WERI-Rb-1 (cell line): ENCODE measurements at regions not wholly inside any gene's neighbourhood (a gene's known extent, or its start where the extent isn't known, plus 50 kb on each side); places are given as distances from the start of the nearest gene placed in this dataset.

Source experiments
- DNase-seq: peaks from one replicate; pipeline ENCODE4 v3.0.0-alpha.2; 2020
- H3K27ac ChIP-seq: fragments of 250-450 bp; sonication (Bioruptor Pico); 2 replicates; pipeline ENCODE4 v1.5.1; 2020; ENCODE audit warnings: mild to moderate bottlenecking, moderate library complexity
- H3K27me3 ChIP-seq: fragments of 250-450 bp; sonication (Bioruptor Pico); 2 replicates; pipeline ENCODE4 v1.5.1; 2021; ENCODE audit warnings: mild to moderate bottlenecking, low read depth, moderate library complexity; ENCODE audit not compliant: insufficient read depth, severe bottlenecking
- H3K36me3 ChIP-seq: fragments of 250-450 bp; sonication (Bioruptor Pico); 2 replicates; pipeline ENCODE4 v1.5.1; 2020; ENCODE audit warnings: mild to moderate bottlenecking, moderate library complexity
- H3K4me3 ChIP-seq: 2 replicates; pipeline ENCODE4 v1.5.1; 2011; ENCODE audit warnings: low read depth, mild to moderate bottlenecking, control low read depth, low read length
- H3K9me3 ChIP-seq: fragments of 250-450 bp; sonication (Bioruptor Pico); 2 replicates; pipeline ENCODE4 v1.5.1; 2021; ENCODE audit warnings: mild to moderate bottlenecking, moderate library complexity; ENCODE audit not compliant: severe bottlenecking
- CTCF ChIP-seq: IDR thresholded peaks from 2 replicates; pipeline ENCODE4 v1.5.1; 2011; ENCODE audit warnings: low read depth, mild to moderate bottlenecking, control low read depth, inconsistent platforms, low read length

DNA sequence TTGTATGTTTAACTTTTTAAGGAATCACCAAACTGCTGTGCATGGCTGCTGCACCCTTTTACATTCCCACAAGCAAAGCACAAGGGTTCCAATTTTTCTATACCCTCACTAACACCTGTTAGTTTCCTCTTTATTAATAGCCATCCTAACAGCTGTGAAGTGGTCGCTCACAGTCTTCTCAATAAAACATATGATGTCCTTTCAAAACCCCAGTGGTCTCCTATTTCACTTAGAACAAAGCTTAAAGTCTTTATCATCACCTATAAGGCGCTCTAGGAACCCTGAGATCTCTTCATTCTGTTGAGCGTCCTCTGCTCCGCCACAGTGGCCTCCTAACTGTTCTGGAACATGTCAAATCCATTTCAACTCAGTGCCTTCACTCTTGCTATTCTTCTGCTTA is 400.5 kb downstream of the KLF12 start:
- no peaks in the 10 kb centered on the region; the same call in 1 of the 2 replicates for H3K36me3 ChIP-seq
- H3K27ac ChIP-seq, result no peak overlapping the region
- no peaks in the 10 kb centered on the region for H3K27me3 ChIP-seq
- no peak overlapping the region for H3K4me3 ChIP-seq
- no peak for DNase-seq
- TF ChIP-seq CTCF, result no peak
- no peaks in the 10 kb centered on the region for H3K9me3 ChIP-seq

DNA sequence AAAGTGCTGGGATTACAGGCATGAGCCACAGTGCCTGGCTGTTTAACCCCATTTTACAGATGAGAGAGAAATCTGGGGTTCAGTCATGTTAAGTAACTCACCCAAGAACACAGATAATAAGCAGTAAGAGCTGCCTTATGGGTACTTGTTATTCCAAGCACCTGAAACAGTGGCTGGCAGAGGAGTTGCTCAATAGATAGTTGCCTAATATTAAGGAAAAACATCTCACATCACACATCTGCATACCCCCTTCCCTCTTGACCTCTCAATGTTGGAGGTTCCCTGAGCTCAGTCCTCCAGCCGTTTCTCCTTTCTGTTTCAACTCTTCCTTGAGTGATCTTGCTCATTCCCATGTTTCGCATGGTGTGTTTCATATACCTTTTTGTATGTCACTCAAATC is 401.9 kb downstream of the KLF12 start:
- no peak for TF ChIP-seq CTCF
- DNase-seq, result no peak
- no peak overlapping the region for H3K4me3 ChIP-seq

DNA sequence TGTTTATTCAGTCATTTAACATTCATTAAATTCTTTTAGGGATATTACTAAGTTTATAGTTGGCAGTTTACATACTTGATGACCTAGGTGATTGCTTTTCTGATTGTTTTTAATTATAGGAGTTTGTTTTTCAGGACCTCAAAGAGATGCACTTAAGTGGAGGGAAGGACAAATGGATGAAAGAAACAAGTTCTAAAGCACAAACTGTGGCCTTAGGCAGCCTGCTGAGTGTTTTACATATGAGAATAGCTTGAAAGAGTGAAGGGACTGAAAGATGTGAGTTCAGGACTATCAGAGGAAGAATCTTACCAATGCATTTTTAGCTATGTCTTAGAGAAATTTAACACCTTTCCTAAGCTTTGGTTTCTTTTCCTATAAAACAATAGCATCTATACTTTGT is 402.6 kb downstream of the KLF12 start:
- DNase-seq, result no peak
- Histone ChIP-seq H3K4me3 (no peak overlapping the region), H3K27me3 (no peaks in the 10 kb centered on the region), H3K36me3 (no peaks in the 10 kb centered on the region; the same call in 1 of the 2 replicates), H3K9me3 (no peaks in the 10 kb centered on the region), H3K27ac (no peak overlapping the region)
- no peak for TF ChIP-seq CTCF

More for the DNA sequence above, 401.9 kb downstream of the KLF12 start:
- no peaks in the 10 kb centered on the region for H3K9me3 ChIP-seq
- no peak overlapping the region for H3K27ac ChIP-seq
- H3K27me3 ChIP-seq, result no peaks in the 10 kb centered on the region
- no peaks in the 10 kb centered on the region; the same call in 1 of the 2 replicates for H3K36me3 ChIP-seq

DNA sequence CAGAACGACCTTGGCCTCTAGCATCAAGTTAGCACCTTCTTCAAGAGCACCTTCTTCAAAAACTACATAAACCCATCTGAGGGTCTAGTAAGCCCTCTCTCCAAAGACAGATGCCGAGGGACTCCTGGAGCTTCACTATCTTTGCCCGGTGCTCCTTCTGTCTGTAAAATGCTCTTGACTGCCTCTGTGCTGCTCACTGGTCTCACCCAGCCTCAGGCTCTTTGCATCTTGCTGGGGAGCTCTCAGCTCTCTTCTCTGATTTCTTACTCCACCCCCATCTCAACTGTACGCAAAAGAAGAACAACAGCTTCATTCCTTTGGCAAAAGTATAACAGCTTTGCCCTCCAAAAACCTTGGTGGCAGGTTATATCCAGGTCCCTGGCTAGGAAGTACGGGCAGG is 404.2 kb downstream of the KLF12 start:
- H3K4me3 ChIP-seq, result no peak overlapping the region
- H3K9me3 ChIP-seq, result no peaks in the 10 kb centered on the region
- H3K27ac ChIP-seq, result no peak overlapping the region
- H3K27me3 ChIP-seq, result no peaks in the 10 kb centered on the region
- no peaks in the 10 kb centered on the region for H3K36me3 ChIP-seq
- no peak for DNase-seq
- no peak for TF ChIP-seq CTCF

- H3K27ac ChIP-seq, result no peak overlapping the region
- no peaks in the 10 kb centered on the region for H3K27me3 ChIP-seq
- DNase-seq, result no peak
- no peaks in the 10 kb centered on the region for H3K36me3 ChIP-seq
- no peaks in the 10 kb centered on the region for H3K9me3 ChIP-seq
- TF ChIP-seq CTCF, result no peak
- no peak overlapping the region for H3K4me3 ChIP-seq
These were observed 405.2 kb downstream of the KLF12 start for GRCh38 chr13:73729046-73729445.

- Histone ChIP-seq H3K27me3 (no peaks in the 10 kb centered on the region), H3K4me3 (no peak overlapping the region), H3K27ac (no peak overlapping the region), H3K9me3 (no peaks in the 10 kb centered on the region), H3K36me3 (no peaks in the 10 kb centered on the region)
- TF ChIP-seq CTCF, result peak; percentile 25; the same call in 1 of the 2 replicates
- DNase-seq, result no peak
These were observed 412.1 kb downstream of the KLF12 start for GRCh38 chr13:73722120-73722519.
